ENCODE measurements at regions not wholly inside any gene's neighbourhood (a gene's known extent, or its start where the extent isn't known, plus 50 kb on each side); places are given as distances from the start of the nearest gene placed in this dataset.
"Not testable (repeated sequence)": the region's sequence is repeated elsewhere in the genome, so short reads cannot be mapped to it uniquely, and the experiment has no call there.

DNA sequence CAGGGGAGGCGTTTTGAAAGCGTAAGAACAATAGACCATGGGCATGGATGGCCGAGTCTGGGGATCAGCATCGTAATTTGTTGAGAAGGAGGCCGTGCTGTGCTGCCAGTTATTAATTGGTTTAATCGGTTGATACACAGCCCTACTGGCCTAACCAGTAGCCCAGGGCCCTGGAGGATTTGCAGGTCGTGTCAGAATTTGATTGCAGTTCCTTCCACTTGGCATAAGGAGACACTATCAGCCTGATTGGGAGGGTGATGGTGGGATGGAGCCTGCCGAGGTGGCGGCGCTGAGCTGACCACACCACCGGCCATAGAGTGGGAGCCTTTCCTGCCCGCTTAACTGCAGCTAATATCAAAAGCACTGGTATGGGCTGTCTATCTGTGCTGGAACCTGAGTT, 133.4 kb downstream of the POTEH start:
- not testable (repeated sequence) for DNase-seq (ENCODE audit: low spot score); ATAC-seq

DNA sequence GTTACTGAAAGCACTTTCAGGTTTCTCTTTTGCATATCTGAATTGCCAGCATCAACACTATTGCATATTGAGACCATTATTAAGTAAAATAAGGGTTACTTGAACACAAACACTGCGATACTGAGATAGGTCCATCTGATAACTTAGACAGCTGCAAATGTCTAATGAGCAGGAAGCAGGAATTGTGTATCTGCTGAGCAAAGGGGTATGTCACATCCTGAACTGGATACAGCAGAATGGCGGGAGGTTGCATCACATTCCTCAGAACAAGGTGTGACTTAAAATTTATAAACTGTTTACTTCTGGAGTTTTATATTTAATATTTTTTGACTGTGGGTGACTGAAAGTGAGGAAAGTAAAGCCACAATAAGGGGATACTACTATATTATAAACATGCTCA, 142.4 kb downstream of the POTEH start:
- not testable (repeated sequence) for ATAC-seq; DNase-seq (ENCODE audit: low spot score)

DNA sequence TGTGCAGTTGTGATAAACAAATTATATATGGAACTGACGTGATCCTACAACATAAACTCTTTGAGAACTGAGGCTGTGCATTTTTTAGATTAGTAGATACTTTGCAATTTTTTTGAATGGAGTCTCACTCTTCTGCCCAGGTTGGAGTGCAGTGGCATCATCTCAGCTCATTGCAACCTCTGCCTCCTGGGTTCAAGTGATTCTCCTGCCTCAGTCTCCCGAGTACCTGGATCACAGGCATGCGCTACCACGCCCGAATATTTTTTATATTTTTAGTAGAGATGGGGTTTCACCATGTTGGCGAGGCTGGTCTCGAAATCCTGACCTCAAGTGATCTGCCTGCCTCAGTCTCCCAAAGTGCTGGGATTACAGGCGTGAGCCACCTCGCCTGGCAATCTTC, 145.9 kb downstream of the POTEH start:
- DNase-seq (ENCODE audit: low spot score); ATAC-seq: not testable (repeated sequence)

DNA sequence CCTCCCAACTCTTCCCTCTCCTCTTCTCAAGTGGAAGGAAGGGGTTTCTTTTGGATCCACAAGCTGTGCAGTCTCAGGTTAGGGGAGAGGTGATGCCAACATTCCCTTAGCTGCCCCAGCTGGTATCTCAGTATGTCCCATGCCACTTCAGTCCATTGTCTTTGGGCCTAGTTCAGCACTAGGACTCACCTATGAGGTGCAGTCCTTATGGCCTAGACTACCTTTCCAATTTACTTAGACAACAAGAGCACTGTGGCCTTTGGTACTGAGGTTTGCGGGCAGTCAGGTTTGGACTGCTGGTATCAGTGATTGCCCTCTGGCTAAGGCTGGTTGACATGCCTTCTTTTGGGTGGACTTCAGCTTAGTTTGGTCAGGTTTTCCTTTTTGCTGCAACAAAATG, 159.9 kb downstream of the POTEH start:
- ATAC-seq; DNase-seq (ENCODE audit: low spot score): not testable (repeated sequence)

DNA sequence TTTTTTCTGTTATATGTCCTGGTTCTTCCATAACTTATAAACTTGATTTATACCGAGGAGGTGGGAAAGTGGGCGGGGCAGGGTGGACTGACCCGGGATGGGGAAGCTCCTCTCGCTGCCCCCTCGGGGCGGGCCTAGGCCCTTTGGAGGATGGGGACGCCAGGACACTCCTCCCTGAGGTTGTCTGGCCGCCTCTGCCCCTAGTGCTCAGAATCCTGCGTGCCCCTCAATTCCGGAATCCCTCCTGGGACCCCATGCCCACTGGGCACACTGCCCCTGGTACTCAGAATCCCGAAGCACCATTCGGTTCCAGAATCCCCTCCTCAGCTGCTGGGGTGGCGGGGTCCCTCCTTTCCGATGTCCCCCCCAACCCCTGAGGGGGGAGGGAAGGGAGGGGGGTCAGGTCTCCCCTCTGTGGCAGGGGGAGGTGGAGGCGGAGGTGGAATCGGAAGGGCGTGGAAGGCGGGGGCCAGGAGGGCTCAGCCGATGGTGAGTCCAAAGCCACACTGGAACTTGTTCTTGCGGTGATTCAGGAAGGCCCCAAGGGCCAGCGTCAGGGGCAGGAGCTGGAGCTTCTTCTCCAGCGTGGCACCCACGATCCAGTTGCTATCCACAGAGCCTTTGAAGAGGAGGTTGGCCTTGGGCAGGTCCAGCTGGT, 164.0 kb downstream of the POTEH start:
- not testable (repeated sequence) for ATAC-seq

DNA sequence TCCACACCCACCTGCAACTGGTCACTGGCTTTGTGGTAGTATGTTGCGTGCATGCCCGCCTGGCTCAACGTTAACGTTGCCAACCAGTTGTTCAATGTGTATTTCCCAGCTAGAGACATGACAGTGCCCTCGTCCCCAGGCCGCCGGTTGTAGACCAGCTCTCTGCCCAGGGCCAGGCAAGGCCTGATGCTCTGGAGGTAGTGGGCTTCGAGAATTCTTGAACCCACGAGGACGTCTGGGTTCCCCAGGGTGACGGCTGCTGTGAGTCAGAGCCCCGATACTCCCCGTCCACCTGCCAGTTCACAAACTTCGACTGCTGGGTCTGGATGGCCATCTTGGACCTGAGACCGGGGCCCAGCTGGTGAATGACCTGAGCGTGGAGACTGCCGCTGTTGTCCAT, 164.6 kb downstream of the POTEH start:
- not testable (repeated sequence) for ATAC-seq

More for the DNA sequence above, 164.0 kb downstream of the POTEH start:
- not testable (repeated sequence) for DNase-seq (ENCODE audit: low spot score)

DNA sequence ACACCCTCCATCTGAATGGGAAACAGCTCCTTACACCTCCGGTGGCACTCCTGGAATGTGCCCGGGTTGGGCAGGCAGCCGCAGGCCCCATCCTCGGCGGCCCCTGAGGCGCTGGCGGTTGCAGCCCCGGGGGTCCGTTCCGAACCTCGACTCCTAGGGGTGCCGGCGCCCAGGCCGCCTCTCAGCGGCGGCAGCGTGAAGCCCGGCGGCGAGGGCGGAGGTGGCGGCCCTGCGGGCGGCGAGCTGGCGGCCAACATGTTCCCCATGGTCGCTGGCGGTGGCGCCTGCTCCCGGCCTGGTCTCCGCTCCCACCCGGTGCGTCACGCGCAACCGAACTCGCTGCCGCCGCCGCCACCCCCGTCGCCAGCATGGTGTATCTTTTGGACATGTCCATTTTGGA, 165.2 kb downstream of the POTEH start:
- not testable (repeated sequence) for DNase-seq (ENCODE audit: low spot score); ATAC-seq

More for the DNA sequence above, 164.6 kb downstream of the POTEH start:
- peak; percentile 48 for DNase-seq (ENCODE audit: low spot score)

DNA sequence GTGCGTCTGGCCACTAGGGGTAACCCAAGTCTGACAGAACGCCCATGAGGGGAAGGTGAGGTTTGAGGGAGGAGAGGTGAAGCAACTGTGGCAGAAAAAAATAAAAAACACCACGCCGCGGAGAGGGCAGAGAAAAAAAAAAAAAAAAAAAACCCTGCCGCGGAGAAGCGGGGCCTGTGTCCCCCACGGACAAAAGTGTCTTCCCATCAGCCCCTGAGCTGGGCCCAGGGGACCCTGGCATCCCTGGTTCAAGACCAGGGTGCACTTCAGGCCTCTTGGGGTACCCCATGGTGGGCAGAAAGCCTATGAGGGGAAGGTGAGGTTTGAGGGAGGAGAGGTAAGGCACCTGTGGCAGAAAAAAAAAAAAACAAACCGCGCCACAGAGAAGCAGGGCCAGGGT, 191.1 kb downstream of the POTEH start:
- not testable (repeated sequence) for ATAC-seq; DNase-seq (ENCODE audit: low spot score)

DNA sequence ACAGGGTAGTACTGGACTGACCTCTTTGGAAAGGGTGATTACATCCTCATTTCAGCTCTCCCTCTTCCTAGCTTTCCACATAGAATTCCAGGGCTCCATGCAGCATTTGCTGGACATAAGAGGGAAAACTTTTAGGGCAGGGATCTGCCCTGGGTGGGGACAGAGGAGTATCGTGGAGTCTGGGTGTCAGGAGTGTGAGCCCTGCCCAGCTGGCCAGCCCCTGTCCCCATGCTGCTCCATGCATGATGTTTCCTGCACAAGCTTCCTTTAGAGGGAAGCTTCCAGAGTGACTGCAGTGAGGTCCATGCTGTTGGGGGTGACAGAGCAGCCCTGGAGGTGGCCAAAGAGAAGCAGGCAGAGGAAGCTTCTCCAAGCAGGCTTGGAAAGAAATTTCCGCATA, 214.5 kb downstream of the POTEH start:
- not testable (repeated sequence) for ATAC-seq; DNase-seq (ENCODE audit: low spot score)

DNA sequence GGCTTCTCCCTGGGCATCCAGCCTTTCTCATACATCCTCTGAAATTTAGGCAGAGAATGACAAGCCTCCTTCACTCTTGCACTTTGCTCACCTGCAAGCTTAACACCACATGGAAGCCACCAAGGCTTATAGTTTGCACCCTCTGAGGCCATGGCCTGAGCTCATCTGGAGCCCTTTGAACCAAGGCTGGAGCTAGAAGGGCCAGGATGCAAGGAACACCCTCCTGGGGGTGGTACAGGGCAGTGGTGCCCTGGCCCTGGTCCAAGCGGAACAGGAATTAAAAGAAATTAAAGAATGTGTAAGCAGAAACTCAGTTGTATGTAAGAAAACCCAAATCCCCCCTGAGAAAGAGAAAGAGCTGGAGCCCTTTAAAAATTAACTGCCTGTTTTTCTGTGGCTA, 221.9 kb downstream of the POTEH start:
- not testable (repeated sequence) for DNase-seq (ENCODE audit: low spot score); ATAC-seq

DNA sequence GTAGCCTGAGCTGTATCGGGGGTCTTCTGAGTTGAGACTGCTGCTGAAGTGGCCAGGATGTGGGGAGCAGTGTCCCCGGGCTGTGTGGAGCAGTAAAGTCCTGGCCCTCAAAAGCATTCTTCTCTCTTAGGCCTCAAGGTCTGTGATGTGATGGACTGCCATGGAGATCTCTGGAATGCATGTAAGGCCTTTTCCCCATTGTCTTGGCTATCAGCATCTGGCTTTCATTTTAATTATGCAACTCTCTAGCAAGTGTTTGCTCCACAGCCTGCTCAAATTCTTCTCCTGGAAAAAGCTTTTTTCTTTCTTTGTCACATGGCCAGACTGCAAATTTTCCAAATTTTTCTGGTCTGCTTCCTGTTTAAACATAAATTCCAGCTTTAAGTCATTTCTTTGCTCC, 229.3 kb downstream of the POTEH start:
- DNase-seq (ENCODE audit: low spot score); ATAC-seq: not testable (repeated sequence)

DNA sequence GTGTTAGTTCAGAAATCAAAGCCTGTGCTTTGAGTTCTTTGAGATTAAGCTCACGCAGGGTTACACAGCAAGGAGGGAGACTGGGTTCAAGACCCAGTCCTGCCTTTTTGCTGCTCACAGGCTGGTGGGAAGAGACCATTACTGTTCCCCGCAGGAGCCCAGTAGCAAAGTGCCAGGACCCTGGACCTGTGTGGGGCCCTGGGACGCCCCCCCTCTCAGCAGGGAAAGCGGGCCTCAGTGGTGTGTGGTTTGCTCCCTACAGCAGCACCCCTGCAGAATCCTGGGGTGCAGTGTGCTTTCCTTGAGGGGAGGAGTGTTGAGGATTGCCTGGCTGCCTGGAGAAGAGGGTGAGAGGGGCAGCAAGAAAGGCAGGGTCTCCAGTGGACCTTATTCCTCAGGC, 231.1 kb downstream of the POTEH start:
- ATAC-seq; DNase-seq (ENCODE audit: low spot score): not testable (repeated sequence)

DNA sequence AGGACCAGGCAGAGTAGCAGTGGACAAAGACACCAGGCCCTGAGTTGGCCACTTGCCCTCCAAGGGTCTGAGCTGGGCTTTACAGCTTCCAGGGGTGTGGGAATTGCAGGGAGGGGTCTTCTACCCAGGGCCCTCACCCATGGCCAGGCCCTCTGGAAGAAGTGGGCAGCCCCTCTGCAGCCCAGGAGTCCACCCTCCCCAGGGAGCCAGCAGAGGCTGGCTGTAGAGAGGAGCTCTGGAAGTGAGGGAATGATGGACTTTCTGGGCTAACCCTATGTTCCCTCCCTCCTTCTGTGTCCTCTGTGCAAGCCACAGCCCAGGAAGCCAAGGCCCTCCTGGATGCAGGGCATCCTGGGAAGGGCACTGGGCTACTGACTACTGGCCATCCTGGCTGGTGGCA, 232.3 kb downstream of the POTEH start:
- not testable (repeated sequence) for ATAC-seq; DNase-seq (ENCODE audit: low spot score)

DNA sequence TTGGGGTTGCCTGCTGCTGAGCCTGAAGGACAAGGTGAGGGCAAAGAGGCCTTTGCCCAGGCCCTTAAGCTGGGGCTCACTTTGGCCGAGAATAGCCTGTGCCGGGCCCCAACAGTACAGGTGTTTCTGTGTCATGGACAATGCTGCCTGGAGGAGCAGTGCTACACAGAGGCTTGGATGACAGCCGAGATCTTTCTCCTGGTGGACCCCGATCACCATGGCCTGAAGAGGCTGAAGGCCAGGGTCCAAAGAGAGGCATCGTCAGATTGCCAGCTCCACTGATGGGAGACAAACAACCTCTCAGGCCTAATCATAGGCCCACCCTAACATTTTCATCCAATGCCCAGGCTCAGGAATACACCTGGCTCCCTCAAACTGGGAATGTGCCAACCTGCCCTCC, 232.8 kb downstream of the POTEH start:
- not testable (repeated sequence) for ATAC-seq; DNase-seq (ENCODE audit: low spot score)

DNA sequence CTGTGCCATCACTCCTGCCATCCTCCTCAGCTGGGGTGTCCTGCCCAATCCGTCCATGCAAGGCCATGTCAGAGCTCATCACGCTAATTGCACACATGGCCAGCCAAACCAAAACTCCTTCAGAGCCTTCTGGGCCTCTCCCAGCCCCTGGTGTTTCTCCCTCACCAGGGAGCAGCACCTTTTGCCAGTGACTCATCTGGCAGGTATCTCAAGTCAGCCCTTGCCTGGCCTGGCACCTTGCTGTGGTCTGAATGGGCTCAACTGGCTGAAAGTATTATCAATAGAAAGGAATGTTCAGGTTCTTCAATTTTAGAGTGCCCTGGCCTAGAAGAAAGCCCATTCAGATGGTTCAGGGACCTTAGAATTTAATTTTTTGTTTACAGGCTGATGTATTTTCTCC, 235.0 kb downstream of the POTEH start:
- DNase-seq (ENCODE audit: low spot score); ATAC-seq: not testable (repeated sequence)

DNA sequence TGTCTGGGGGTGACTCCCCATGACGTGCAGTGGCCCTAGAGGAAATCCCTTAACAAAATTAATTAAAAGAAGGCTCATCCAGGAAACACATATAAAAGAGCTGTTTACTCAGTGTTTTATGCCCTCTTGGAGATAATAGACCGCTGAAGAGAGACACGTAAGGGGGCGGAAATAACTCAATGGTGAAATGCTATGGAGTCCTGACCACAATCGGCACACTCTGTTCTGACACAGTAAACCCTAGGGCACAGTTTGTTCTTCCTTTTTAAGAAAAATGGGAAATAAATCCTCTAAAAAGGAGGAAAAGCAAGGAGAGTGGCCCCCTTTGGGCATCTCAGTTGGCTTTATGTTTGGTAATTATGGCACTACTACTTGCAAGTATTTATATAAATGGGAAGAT, 237.3 kb downstream of the POTEH start:
- DNase-seq (ENCODE audit: low spot score); ATAC-seq: not testable (repeated sequence)

Measured in left lobe of liver (tissue), 2 donors.